GM19455 (cell line): ENCODE measurements at regions not wholly inside any gene's neighbourhood (a gene's known extent, or its start where the extent isn't known, plus 50 kb on each side); places are given as distances from the start of the nearest gene placed in this dataset.
"Not testable (repeated sequence)": the region's sequence is repeated elsewhere in the genome, so short reads cannot be mapped to it uniquely, and the experiment has no call there.

ENCODE experiments used
- ATAC-seq: cut with Tn5 transposase; IDR thresholded peaks from one replicate; pipeline ENCODE4 v1.9.1; 2021; ENCODE audit not compliant: unreplicated experiment

DNA sequence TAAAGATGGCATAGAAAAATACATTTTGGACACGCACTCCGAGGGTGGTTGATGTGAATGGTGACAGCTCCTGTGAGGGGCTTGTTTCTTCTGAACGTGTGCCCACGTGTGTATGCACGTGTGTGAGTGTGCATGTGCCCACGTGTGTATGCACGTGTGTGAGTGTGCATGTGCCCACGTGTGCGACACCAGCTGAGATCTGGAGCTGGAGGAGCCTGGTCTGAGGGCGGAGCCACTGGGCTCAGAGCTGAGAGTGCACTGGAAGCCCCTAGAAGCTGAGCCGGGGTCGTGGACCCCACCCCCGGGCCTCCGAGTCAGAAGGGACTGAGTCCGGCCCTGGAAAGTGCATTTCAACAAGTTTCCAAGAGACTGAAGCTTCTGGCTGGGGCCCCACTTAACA, 282.5 kb upstream of the IRX4 start:
- no peak for ATAC-seq

DNA sequence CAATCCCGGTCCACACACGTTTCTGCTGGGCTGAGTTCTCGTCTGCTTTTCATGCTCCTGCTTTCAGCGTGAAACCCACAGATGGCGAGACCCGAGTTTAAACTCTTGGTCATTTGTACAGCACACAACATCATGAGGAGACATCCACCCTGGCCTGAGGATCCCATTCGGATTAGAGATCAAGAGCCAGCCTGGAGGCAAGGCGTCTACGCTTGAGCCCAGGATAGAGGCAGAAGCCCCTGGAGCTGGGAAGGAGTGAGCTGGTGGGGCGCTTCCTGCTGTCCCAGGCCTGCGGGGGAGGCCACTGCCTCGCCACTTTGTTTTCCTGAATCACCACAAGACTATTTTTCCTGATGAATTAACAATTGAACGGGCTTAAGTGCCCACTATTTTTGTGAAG, 281.9 kb upstream of the IRX4 start:
- ATAC-seq = no peak

DNA sequence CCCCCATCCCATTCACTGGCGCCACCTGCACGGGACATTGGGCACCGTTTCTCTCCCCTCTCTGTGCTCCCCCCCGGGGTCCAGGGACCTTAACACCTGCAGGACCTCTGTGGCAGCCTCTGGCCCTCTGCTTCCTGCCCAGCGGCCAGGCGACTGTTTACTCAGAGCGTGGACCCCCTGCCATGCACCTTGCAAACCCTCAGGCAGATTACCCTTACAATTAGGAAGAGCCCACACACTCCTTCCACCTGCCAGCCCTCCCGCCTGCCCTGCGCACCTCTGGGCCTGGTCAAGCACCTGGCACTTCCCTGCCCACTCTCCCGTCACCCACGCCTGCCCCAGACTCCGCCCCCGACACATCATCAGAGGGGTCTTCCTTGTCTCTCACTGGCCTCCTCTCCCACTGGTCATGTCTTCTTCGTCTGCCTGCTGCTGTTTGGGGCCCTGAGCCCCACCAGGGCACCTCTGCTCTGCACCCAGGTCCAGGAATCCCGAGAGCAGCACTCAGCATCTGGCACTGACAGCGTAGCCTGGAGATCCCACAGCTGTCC, 281.3 kb upstream of the IRX4 start:
- ATAC-seq = no peak

DNA sequence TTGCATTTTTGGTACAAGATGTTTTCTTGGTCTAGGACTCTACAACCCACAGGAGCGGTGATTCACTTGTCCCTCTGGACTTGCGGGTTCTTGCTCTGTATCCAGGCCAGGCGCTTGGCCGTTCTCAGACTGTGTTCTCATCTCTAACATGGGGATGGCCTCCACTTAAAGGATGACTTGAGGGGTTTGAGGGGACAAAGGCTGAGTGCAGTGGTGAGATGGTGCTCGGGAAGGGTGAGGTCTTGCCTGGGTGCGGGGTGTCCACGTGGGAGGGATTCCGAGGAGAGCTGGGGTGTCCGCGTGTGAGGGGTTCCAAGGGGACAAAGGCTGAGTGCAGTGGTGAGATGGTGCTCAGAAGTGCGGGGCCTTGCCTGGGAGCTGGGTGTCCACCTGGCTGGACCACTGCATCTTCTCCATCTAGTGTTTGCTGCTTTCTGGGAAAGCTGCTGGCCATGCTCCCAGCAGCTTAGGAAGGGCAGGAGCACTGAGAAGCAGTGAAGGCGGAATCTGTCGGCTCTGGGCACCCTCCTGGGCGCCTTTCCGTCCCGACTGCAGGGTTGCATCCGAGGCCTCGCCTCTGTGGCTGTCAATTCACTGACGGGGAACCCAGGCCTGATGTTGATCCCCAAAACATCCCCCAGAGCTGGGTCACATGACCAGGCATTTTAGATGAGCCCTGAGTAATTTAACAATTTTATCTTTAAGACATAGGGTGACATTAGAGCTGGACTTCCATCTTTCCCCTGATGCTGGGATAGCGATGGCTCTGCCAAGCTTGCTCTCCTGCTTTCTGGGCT, 280.5 kb upstream of the IRX4 start:
- ATAC-seq = no peak

DNA sequence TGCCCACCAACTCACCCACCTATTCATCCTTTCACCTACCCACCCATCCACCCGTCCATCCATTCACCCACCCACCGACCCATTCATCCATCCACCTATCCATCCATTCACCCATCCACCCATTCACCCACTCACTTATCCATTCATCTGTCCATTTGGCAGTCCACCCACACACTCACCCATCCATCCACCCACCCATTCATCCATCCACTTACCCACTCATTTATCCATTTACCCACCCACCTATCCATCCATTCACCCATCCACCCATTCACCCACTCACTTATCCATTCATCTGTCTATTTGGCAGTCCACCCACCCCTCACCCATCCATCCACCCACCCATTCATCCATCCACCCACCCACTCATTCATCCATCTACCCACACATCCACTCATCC, 278.1 kb upstream of the IRX4 start:
- no peak for ATAC-seq

DNA sequence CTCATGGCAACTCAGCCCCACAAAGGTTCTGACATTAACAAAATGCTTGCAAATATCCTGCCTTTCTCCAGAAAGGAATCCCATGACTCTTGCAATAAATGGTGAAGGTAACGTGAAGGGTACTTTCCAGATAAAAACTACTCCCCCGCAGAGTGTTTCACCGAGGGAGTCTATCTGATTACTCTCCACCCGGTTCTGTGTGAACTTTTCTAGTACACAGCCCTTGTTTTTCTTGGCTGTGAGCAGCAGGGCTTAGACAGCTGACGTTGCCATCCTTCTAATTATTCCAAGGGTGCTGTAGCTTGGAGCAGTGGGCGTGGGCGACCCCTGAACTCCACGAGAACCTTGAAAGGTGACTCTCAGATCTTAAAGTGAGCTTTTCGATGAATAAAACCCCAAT, 276.0 kb upstream of the IRX4 start:
- ATAC-seq = no peak

DNA sequence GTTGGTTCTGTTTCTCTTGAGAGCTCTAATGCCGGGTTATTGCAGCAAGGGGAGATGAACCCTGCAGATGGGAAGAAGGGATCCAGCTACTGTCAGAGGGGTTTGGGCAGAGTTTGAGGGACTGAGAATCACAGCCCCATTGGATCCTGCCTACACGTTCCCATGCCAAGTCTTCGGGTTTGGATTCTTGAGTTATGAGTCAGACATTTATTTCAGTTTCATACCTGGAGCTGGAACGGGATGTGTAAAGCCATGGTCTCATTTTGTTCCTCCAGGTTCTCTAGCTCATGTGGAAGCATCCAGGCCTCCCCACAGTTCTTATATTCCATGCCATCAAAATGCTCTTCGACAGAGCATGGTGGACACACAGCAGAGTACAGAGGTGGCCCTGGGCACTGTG, 275.4 kb upstream of the IRX4 start:
- no peak for ATAC-seq

DNA sequence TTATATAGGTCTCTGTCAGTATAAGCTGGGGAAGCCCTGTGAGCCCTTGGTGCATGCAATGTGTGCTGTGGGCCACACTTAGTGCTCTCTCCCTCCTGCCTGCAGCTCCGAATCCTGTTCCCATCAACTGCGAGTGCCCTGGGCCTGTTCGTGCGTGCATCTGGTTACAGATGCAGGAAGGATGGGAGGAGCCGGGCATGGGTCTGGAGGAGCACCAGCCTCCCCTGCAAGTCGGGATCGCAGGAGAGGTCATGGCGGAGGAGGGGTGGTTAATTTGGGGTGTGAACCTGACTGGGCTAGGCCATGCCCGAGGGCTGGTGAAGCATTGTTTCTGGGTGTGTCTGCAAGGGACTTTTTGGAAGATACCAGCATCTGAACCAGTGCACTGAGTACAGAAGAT, 274.6 kb upstream of the IRX4 start:
- no peak for ATAC-seq

DNA sequence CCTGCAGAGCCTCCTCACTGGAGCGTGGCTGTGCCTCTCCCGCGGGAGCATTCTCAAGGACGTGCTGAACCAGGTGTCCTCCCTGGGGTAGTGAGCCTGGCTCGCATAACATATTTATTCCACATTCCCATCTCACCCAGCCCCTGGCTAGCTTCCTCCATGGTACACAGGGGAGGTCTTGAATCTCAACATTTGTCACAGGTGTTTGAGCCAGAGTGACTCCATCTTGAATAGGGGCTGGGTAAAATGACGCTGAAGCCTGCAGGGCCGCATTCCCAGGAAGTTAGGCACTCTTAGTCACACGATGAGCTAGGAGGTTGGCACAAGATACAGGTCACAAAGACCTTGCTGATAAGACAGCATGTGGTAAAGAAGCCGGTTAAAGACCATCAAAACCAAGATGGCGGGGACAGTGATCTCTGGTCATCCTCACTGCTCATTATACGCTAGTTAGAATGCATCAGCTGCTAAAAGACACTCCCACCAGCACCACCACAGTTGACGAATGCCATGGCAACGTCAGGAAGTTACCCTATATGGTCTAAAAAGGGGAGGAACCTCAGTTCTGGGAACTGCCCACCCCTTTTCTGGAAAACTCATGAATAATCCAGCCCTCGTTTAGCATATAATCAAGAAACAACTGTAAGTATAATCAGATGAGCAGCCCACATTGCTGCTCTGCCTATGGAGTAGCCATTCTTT, 273.8 kb upstream of the IRX4 start:
- ATAC-seq = no peak

DNA sequence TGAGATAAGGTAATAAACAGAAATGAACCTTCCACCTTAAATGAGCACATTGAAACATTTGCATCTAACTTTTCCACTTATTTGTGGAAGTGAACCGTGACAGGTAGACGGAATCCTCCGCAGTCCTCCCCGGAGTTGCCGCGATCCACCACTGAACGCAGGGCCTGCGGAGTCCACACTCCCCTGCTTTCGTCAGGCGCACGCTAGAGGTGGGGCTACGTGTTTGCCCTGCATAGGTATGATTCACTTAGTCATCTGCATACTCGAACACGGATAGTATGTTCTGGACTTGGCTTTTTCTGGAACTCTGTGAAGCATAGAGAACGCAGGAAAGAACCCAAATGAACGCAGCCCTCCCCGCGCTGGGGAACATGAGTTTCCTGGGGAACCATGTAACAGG, 272.8 kb upstream of the IRX4 start:
- ATAC-seq = no peak

DNA sequence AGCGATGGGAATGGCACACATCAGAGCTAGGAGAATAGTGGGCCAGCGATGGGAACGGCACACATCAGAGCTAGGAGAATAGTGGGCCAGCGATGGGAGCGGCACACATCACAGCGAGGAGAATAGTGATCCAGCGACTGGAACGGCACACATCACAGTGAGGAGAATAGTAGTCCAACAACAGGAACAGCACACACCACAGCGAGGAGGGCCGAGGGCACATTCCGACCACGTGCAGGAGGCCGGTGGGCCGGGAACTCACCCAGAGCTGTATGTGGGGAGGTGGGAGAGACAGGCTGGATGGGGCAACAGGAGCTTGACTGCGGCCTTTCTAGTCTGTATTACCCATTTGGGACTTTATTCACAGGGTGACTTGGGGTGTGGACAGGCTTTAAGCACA, 271.1 kb upstream of the IRX4 start:
- no peak for ATAC-seq

DNA sequence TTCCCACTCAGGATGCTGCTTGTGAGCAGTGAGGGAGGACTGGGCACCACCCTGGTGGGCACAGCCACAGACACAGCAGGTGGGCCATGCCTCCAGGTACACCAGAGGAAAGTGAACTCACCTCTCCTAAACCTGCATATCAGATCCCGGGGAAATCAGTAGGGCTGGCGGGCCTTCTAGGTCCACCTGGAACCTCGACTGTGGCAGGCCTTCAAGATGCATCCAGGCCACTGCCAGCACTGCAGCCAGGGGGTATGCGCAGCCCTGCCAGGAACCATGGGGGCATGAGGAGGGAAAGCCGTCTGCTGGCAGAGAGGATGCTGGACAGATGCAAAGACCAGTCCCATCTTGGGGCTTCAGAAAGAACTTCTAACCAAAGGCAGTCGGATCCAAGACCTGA, 270.6 kb upstream of the IRX4 start:
- no peak for ATAC-seq

DNA sequence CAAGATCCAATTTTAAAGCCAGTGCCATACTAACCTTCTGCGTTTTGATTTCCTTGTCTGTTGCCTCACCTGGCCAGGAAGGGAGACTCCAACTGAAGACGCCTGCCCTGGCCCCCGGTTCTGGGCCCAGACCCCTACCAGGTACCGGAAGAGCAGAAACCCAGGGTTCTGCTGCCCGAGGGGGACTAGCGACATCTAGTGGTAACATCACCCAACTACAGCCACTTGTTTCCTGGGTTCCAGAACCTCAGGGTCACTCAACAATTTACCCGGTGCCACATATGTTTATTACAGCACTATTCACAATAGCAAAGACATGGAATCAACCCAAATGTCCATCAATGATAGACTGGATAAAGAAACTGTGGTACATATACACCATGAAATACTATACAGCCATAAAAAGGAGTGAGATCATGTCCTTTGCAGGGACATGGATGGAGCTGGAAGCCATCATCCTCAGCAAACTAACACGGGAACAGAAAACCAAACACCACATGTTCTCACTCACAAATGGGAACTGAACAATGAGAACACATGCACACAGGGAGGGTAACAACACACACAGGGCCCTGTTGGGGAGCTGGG, 268.7 kb upstream of the IRX4 start:
- not testable (repeated sequence) for ATAC-seq

DNA sequence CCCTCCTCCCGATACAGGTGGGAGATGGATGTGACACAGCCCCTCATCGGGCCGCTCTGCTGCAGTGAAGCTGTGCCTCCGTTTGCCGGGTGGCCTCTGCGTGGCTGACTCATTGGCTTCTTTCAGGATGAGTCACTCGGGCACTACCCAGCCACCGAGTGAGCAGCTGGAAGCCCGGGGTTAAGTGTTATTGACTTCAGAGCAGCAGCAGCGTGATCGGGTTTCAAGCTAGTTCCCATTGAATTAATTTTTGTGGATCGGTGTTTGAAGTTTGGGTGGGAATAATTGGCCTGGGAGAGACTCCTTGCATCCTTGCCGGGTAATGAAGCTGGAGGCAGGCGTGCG, 266.4 kb upstream of the IRX4 start:
- ATAC-seq = no peak

DNA sequence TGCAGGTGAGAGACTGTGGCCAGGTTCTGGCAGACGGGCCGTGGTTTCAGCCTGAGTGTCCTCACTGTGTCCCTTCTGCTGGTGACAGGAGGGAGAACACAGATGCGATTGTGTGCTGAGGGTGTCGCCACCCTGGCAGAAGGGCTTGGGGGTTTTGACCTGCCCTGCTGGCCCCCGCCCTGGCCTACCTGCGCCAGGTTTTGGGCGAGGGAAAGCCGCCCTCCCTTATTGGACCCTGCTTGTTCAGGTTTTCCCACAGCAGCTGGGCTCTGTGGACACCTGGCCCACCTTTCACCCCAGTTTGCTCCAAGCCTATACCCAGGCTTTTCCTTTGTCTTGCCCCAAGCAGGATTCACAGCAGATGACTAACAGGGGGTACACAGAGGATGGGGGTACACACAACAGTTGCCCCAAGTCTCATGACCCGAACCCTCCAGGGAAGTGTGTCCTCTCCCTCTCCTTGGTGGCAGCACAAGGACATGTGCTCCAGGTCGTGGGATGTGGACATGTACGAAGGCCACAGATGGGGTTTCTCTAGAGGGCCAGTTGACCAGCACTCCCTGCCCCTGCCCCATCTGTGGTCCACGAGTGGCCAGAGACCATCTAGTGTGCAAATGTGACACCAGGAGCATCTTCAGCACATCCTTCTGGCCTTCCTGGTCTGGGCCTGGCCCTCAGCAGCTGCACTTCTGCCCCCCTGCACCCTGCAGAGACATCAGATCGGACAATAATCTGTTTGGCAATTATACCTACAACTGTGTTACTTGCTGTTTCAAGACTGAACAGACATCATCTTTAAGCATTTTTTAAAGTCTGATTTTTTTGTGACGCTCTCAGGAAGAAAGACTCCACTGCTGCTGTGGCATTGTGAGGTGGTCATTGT, 265.8 kb upstream of the IRX4 start:
- no peak for ATAC-seq

DNA sequence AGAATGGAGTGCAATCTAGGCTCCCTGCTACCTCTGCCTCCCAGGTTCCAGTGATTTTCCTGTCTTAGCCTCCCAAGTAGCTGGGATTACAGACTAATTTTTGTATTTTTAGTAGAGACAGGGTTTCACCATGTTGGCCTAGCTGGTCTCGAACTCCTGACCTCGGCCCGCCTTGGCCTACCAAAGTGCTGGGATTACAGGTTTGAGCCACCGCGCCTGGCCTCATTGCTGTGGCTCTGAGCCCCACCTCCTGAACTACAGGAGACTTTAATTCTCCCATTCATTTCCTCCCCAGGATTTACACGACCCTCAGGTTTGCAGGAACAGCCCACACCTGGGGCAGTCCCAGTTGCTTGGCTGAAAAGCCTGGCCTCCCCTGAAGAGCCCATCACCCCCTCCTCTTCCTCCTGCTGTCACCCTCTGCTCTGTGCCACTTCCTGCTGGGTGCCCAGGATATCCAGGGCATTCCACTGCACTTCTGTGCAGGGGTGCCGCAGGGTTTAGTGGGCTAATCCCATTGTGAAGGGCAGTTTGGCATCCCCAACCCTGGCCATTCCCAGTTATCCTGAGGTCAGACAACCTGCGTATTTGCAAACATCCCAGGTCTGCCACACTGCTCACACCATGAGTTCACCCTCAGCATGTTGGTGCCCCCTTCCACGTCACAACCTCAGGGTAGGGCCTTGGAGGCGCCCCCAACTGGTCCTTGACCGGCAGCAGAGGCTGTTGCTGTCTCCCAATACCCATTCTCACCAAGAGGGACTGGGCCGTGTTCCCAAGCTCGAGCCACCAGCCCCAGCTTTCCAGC, 265.0 kb upstream of the IRX4 start:
- ATAC-seq = no peak

DNA sequence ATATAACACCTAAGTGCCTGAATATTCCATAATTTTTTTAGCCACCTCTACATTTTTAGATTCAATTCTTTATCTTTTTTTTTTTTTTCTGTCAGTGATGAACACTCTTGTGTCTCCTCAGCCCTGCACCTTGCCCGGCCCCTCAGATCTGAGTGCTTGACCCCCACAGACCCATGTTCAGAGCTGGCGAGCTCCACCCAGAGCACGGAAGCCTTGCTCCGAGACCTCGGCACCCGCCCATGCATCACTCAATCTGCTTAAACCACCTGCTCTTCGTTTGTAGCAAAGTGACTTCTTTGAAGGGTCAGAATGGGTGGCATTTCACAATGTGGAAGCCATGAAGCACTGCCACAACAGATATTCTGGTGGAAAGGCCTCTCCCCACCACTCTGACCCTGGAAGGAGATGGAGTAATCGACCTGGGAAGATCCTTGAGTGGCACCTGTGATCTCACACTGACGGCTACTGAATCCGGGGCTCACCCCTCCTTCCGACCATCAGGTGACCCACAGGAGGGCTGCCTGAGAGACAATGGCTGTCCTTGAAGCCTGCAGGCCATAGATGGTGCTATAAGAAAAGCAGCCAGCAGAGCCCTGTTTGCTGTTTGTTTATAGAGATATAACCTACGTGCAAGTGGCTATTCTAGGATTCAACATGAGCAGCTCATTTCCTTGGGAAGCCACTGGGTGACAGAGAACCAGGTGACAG, 261.1 kb upstream of the IRX4 start:
- no peak for ATAC-seq

DNA sequence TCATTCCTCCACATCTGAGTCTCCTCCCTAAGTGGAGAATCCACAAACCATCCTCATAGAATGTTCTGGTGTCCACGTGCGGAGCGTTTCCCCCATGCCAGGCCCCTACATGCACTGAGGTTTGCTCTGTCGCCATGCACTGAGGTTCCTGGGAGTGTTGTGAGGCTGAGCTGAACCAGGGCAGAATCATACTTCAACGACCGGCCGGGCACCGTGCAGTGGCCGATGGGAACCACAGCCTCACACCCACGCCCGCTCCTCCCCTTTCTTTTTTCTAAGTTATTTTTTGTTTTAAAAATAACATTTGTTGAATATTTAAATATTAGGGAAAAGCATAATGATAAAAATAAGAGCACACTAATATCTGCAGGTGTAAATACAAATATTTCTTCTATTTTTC, 260.4 kb upstream of the IRX4 start:
- no peak for ATAC-seq

DNA sequence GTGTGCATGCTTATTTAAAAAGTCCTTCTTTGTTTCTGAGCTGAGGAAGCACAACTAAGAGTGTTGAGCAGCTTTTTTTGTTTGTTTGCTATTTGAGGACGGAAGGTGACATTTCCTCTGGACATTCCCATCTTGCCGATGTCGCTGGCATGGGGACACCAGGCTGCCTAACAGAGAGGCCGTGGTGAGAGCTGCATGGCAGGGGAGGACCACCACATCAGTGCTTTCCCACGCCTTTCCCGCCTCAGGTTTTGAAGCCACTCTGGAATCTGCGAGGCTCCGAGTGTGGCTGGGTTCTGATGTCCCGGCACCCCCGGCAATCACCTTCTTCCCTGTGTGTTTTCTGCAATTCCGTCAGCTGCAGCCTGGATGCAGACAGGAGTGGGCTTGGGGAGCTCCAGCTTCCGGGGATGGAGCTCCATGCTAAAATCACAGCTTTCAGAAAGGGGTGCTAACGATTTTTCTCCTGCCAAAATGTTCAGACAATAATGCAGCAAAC, 259.8 kb upstream of the IRX4 start:
- ATAC-seq = no peak
